K562 (cell line): ENCODE measurements at regions not wholly inside any gene's neighbourhood (a gene's known extent, or its start where the extent isn't known, plus 50 kb on each side); places are given as distances from the start of the nearest gene placed in this dataset.

Source experiments
- ATAC-seq: fragments of 200-7000 bp; cut with Tn5 transposase; 3 replicates; pipeline ENCODE4 v1.9.1; 2020; ENCODE audit warnings: moderate library complexity
- BruUV-seq: library from RNA; stranded (reverse); fragments of 400-500 nt; replicated peaks from 2 replicates; lab custom pipeline; 2021; lab: Mats Ljungman, UMichigan
- CTCF ChIA-PET: fragments of 300-600 bp; formaldehyde crosslinking; extraction: SDS; loops from one replicate; lab custom pipeline; 2021; ENCODE audit warnings: low intra/inter-chr PET ratio; lab: Yijun Ruan, JAX
- POLR2A ChIA-PET: fragments of 300-600, 350-650 bp; sonication (Branson Sonifier 250); formaldehyde crosslinking; extraction: SDS; loops from one replicate; lab custom pipeline; 2021; ENCODE audit warnings: antibody characterized with exemption, inconsistent platforms; lab: Yijun Ruan, JAX
- DNase-seq, 4 experiments: peaks; one replicate each; pipeline versions ENCODE4 v3.0.0 to v3.0.0-alpha.2; 2011 to 2018; ENCODE audit warnings: low spot score in 3 of 4, mixed read lengths in 3 of 4; ENCODE audit errors: extremely low read depth in 1 of 4
- FAIRE-seq: peaks from 2 replicates; lab custom pipeline; 2011; peaks lifted over from hg19 to GRCh38; lab: Jason Lieb, UNC
- H2AFZ ChIP-seq: 2 replicates; pipeline ENCODE4 v1.6.0; 2011; ENCODE audit warnings: low read depth, low read length, control low read depth, inconsistent platforms
- H3K27ac ChIP-seq: fragments of 200-600 bp; 3 replicates; pipeline ENCODE4 v1.8.0; 2011; ENCODE audit warnings: low read depth, mild to moderate bottlenecking, control low read depth, inconsistent platforms, low read length, moderate library complexity, mixed read lengths; ENCODE audit errors: extremely low read depth
- H3K27me3 ChIP-seq, 2 experiments: fragments of 300-600 bp in 1 of 2; 2 replicates in 1 of 2; 3 replicates in 1 of 2; pipeline versions ENCODE4 v1.6.0 to v1.8.0; 2011; ENCODE audit warnings: inconsistent platforms in 2 of 2, low read length in 2 of 2, mild to moderate bottlenecking in 1 of 2, mixed read lengths in 1 of 2, moderate library complexity in 1 of 2; ENCODE audit not compliant: control insufficient read depth in 2 of 2, insufficient read depth in 2 of 2
- H3K36me3 ChIP-seq: fragments of 300-600 bp; 3 replicates; pipeline ENCODE4 v1.8.0; 2011; ENCODE audit warnings: mild to moderate bottlenecking, low read length, inconsistent platforms; ENCODE audit not compliant: control insufficient read depth, insufficient read depth
- H3K4me1 ChIP-seq, 2 experiments: fragments of 200-600 bp in 1 of 2; replicated peaks in 1 of 2; 2 replicates in 1 of 2; 3 replicates in 1 of 2; pipeline versions ENCODE4 v1.5.1 to v1.8.0; 2011; ENCODE audit warnings: inconsistent platforms in 2 of 2, low read length in 2 of 2, mild to moderate bottlenecking in 1 of 2, mixed read lengths in 1 of 2, moderate library complexity in 1 of 2; ENCODE audit not compliant: control insufficient read depth in 2 of 2, insufficient read depth in 2 of 2
- H3K4me2 ChIP-seq: 2 replicates; pipeline ENCODE4 v1.6.1; 2011; ENCODE audit warnings: low read length, control low read depth, inconsistent platforms, mixed read lengths; ENCODE audit not compliant: insufficient read depth
- H3K4me3 ChIP-seq: fragments of 200-600 bp; sonication (generic), shearing (Covaris generic); 2 replicates; pipeline ENCODE4 v1.5.1; 2016; ENCODE audit warnings: control low read depth, inconsistent platforms
- H3K79me2 ChIP-seq: fragments of 200-600 bp; 3 replicates; pipeline ENCODE4 v1.8.0; 2011; ENCODE audit warnings: low read length, inconsistent platforms; ENCODE audit not compliant: control insufficient read depth, insufficient read depth
- H3K9ac ChIP-seq, 2 experiments: 2 replicates each; pipeline versions ENCODE4 v1.6.0 to v1.6.1; 2011; ENCODE audit warnings: low read depth in 2 of 2, low read length in 2 of 2, control low read depth in 1 of 2, inconsistent platforms in 1 of 2, mild to moderate bottlenecking in 1 of 2, mixed read lengths in 1 of 2; ENCODE audit not compliant: insufficient read depth in 1 of 2
- H3K9me1 ChIP-seq: one replicate; pipeline ENCODE4 v1.6.0; 2011; ENCODE audit warnings: inconsistent platforms, mild to moderate bottlenecking, low read length, moderate library complexity; ENCODE audit not compliant: control insufficient read depth, insufficient read depth
- H3K9me3 ChIP-seq: replicated peaks from 2 replicates; pipeline ENCODE4 v1.5.1; 2011; ENCODE audit warnings: low read depth, low read length, inconsistent platforms; ENCODE audit not compliant: control insufficient read depth, insufficient read depth
- H4K20me1 ChIP-seq: replicated peaks from 2 replicates; pipeline ENCODE4 v1.6.1; 2011; ENCODE audit warnings: low read length, inconsistent platforms, mixed read lengths; ENCODE audit not compliant: control insufficient read depth, insufficient read depth
- ELF1 ChIP-seq: fragments of 200-800 bp; sonication (Bioruptor generic); IDR thresholded peaks from 2 replicates; pipeline ENCODE4 v1.6.1; 2016; ENCODE audit warnings: missing genetic modification characterization, missing compliant biosample characterization
- ELF2 ChIP-seq: fragments of 250-450 bp; sonication (Bioruptor Pico); IDR thresholded peaks from 2 replicates; pipeline ENCODE4 v1.5.0; 2021; ENCODE audit warnings: mild to moderate bottlenecking
- NR2C2 ChIP-seq, 2 experiments: fragments of 200-800 bp in 1 of 2; sonication (Bioruptor generic) in 1 of 2; sonication (generic) in 1 of 2; formaldehyde crosslinking in 1 of 2; IDR thresholded peaks; 2 replicates each; pipeline versions ENCODE4 v1.6.1 to v1.8.0; 2016 to 2022; ENCODE audit warnings: mild to moderate bottlenecking in 1 of 2, missing compliant biosample characterization in 1 of 2, missing genetic modification characterization in 1 of 2, missing genetic modification reagents in 1 of 2
- ZFPM2 ChIP-seq: fragments of 250-450 bp; sonication (Bioruptor Pico); IDR thresholded peaks from 2 replicates; pipeline ENCODE4 v1.5.1; 2022; ENCODE audit warnings: mild to moderate bottlenecking
- ZNF263 ChIP-seq: sonication (generic); formaldehyde crosslinking; IDR thresholded peaks from 2 replicates; pipeline ENCODE4 v1.8.0; 2022; ENCODE audit warnings: mild to moderate bottlenecking, missing genetic modification reagents, borderline replicate concordance
- WGBS: fragments of 100-300 bp; shearing (Covaris generic); methylation state at CpG from one replicate; pipeline ENCODE4 v1.1.6; 2016; ENCODE audit warnings: low coverage, mixed read lengths; ENCODE audit not compliant: insufficient coverage; ENCODE audit errors: missing lambda C conversion rate; 5-methylcytosine and 5-hydroxymethylcytosine counted together
- in situ Hi-C: fragments of 300-500 bp; cut with MboI; formaldehyde crosslinking; loops from 4 replicates; pipeline ENCODE4 v1.15.0; 2018; ENCODE audit warnings: inconsistent platforms, mixed read lengths
- intact Hi-C: fragments of 100-400 bp; cut with micrococcal nuclease; formaldehyde crosslinking; loops from 2 replicates; pipeline ENCODE4 v1.14.2; 2022

- Histone ChIP-seq H3K4me1 (peaks cover 0 to 26% of the 10 kb centered on the region in 2 experiments; a peak in 4 of 5 replicates), H3K27ac (no peak overlapping the region), H3K4me3 (no peak overlapping the region), H3K9me3 (no peaks in the 10 kb centered on the region), H2AFZ (no peak overlapping the region), H3K9me1 (no peaks in the 10 kb centered on the region), H3K79me2 (no peaks in the 10 kb centered on the region), H3K4me2 (no peak overlapping the region), H3K36me3 (no peaks in the 10 kb centered on the region), H3K9ac (no peak overlapping the region), H3K27me3 (no peaks in the 10 kb centered on the region), H4K20me1 (no peaks in the 10 kb centered on the region)
- DNase-seq (no peak), ATAC-seq (no peak), FAIRE-seq (no peak)
- ChIA-PET POLR2A (interaction anchor here (1.1 to 1.4 kb wide), 2 partner anchors 8 to 339 kb away, joined by 3 read pairs; no protein-coding TSS in a partner anchor), CTCF (no interaction called here)
- TF ChIP-seq ELF2 (CRISPR knock-in tag) (no peak), ZNF263 (peak; percentile 26; the same call in 1 of the 2 replicates)
- 49% methylated on average over 13 of the region's 13 CpGs for WGBS
- in situ Hi-C loops (no loop called here), intact Hi-C loops (no loop called here)
- no TSS peak for BruUV-seq
Observed at GRCh38 chr21:35226968-35227744, 178.1 kb upstream of the RUNX1 start.

GRCh38 chr21:35226328-35226727, 177.2 kb upstream of the RUNX1 start:
- Histone ChIP-seq H3K9ac (peak overlapping the region in 1 of 2 experiments; percentile 74; a peak in 2 of 4 replicates), H3K36me3 (no peaks in the 10 kb centered on the region), H4K20me1 (no peaks in the 10 kb centered on the region), H3K4me3 (no peak overlapping the region), H3K27me3 (no peaks in the 10 kb centered on the region), H3K79me2 (no peaks in the 10 kb centered on the region), H3K27ac (no peak overlapping the region), H3K9me3 (no peaks in the 10 kb centered on the region), H3K4me2 (no peak overlapping the region), H2AFZ (peak overlapping the region; percentile 82), H3K4me1 (peaks cover 0 to 24% of the 10 kb centered on the region in 2 experiments; a peak in 4 of 5 replicates), H3K9me1 (no peaks in the 10 kb centered on the region)
- DNase-seq (no peak), FAIRE-seq (no peak), ATAC-seq (peak; percentile 60)
- BruUV-seq, result no TSS peak
- no peak for TF ChIP-seq ELF1 (tag)
- no peak for TF ChIP-seq NR2C2 (CRISPR knock-in tag; IDR thresholded peaks at IDR 0.05)
- no peak for TF ChIP-seq NR2C2 (tag; IDR thresholded peaks at IDR 0.05)
- TF ChIP-seq ZFPM2, result no peak
- in situ Hi-C loops (no loop called here), intact Hi-C loops (no loop called here)
- POLR2A ChIA-PET, result interaction anchor here (0.9 to 1.4 kb wide), 5 partner anchors 9 to 339 kb away, joined by 3 to 5 read pairs (median 3); no protein-coding TSS in a partner anchor
- WGBS, result 31% methylated on average over 6 of the region's 6 CpGs
- CTCF ChIA-PET, result no interaction called here
